NCI-H2196 (cell line): ENCODE measurements at regions not wholly inside any gene's neighbourhood (a gene's known extent, or its start where the extent isn't known, plus 50 kb on each side); places are given as distances from the start of the nearest gene placed in this dataset.

Experiments
- DNase-seq: peaks from one replicate; lab custom pipeline; 2025; ENCODE audit not compliant: unreplicated experiment; lab: John Stamatoyannopoulos, UW

- DNase-seq, result no peak
Measured at GRCh38 chr1:82923931-82924330, 1075.0 kb downstream of the TTLL7 start.

- no peak for DNase-seq
Measured at GRCh38 chr1:82921759-82922158, 1077.2 kb downstream of the TTLL7 start.

GRCh38 chr1:82920418-82921248, 1078.3 kb downstream of the TTLL7 start:
- DNase-seq, result no peak

- DNase-seq, result no peak
Measured at GRCh38 chr1:82919837-82920236, 1079.1 kb downstream of the TTLL7 start.

- no peak for DNase-seq
Measured at GRCh38 chr1:82907313-82907712, 1091.6 kb downstream of the TTLL7 start.

- DNase-seq, result no peak
Measured at GRCh38 chr1:82903626-82904025, 1095.3 kb downstream of the TTLL7 start.

- no peak for DNase-seq
Measured at GRCh38 chr1:82901561-82901960, 1097.4 kb downstream of the TTLL7 start.

- DNase-seq, result no peak
Measured at GRCh38 chr1:82901118-82901517, 1097.8 kb downstream of the TTLL7 start.

- DNase-seq, result no peak
Measured at GRCh38 chr1:82899017-82899416, 1098.3 kb downstream of the ADGRL2 start.

- DNase-seq, result no peak
Measured at GRCh38 chr1:82897549-82897948, 1096.8 kb downstream of the ADGRL2 start.

GRCh38 chr1:82896036-82896435, 1095.3 kb downstream of the ADGRL2 start:
- DNase-seq, result no peak

GRCh38 chr1:82894635-82895034, 1093.9 kb downstream of the ADGRL2 start:
- no peak for DNase-seq

- DNase-seq, result no peak
Measured at GRCh38 chr1:82893712-82894470, 1093.2 kb downstream of the ADGRL2 start.

GRCh38 chr1:82880506-82880905, 1079.8 kb downstream of the ADGRL2 start:
- no peak for DNase-seq

GRCh38 chr1:82879701-82880305, 1079.1 kb downstream of the ADGRL2 start:
- DNase-seq, result no peak

GRCh38 chr1:82875170-82875569, 1074.4 kb downstream of the ADGRL2 start:
- no peak for DNase-seq

- no peak for DNase-seq
Measured at GRCh38 chr1:82874041-82874440, 1073.3 kb downstream of the ADGRL2 start.

GRCh38 chr1:82870332-82870731, 1069.6 kb downstream of the ADGRL2 start:
- DNase-seq, result no peak

GRCh38 chr1:82867781-82868180, 1067.0 kb downstream of the ADGRL2 start:
- DNase-seq, result no peak

- no peak for DNase-seq
Measured at GRCh38 chr1:82861749-82862148, 1061.0 kb downstream of the ADGRL2 start.

GRCh38 chr1:82858031-82858430, 1057.3 kb downstream of the ADGRL2 start:
- no peak for DNase-seq

GRCh38 chr1:82849460-82849859, 1048.7 kb downstream of the ADGRL2 start:
- no peak for DNase-seq
